ENCODE measurements at regions not wholly inside any gene's neighbourhood (a gene's known extent, or its start where the extent isn't known, plus 50 kb on each side); places are given as distances from the start of the nearest gene placed in this dataset.
"Not testable (repeated sequence)": the region's sequence is repeated elsewhere in the genome, so short reads cannot be mapped to it uniquely, and the experiment has no call there.

DNA sequence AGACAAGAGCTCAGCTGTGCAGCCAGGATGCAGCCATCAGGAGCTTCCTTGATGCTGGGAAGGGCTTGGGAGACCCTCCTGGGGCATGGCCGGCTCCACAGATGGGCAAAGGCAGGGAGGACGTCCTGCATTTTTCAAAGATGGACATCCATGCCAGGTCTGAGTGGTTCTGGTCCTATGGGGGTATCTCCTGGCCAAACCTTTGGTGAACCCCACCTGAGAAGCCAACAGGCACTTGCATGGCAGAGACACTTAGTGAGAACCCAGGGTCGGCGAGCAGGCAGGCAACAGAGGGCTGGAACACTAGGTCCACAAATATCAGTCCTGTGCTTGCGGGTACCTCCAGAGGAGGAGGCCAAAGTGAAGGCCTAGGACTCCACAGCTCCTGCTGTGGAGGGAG, 70.0 kb downstream of the KCTD15 start:
- no peak overlapping the region for H3K4ac ChIP-seq (ENCODE audit: low read depth, low read length)
- H3K27me3 ChIP-seq (ENCODE audit: insufficient read depth, low read length, poor library complexity), result no peaks in the 10 kb centered on the region
- H3K23ac ChIP-seq (ENCODE audit: low read length), result no peak overlapping the region
- H4K5ac ChIP-seq (ENCODE audit: low read length), result no peak overlapping the region
- H3K4me3 ChIP-seq (ENCODE audit: low read length), result no peak overlapping the region
- H3K56ac ChIP-seq (ENCODE audit: low read length), result no peak overlapping the region
- H2BK5ac ChIP-seq (ENCODE audit: low read length), result no peak overlapping the region
- no peak overlapping the region for H4K8ac ChIP-seq (ENCODE audit: low read depth, low read length)
- no peak overlapping the region for H3K4me2 ChIP-seq (ENCODE audit: low read length)
- no peak overlapping the region for H3K18ac ChIP-seq (ENCODE audit: low read length)
- no peak overlapping the region for H2BK15ac ChIP-seq (replicated peaks; ENCODE audit: low read depth)
- no peak overlapping the region for H3K9ac ChIP-seq (ENCODE audit: low read length)
- H3K79me2 ChIP-seq (ENCODE audit: control insufficient read depth, insufficient read depth, low read length), result no peaks in the 10 kb centered on the region
- DNase-seq, result no peak
- H2AK5ac ChIP-seq (ENCODE audit: low read length), result no peak overlapping the region
- H3K79me1 ChIP-seq (ENCODE audit: low read length), result no peaks in the 10 kb centered on the region
- no peaks in the 10 kb centered on the region for H3K4me1 ChIP-seq (ENCODE audit: control insufficient read depth, low read depth, low read length)
- H2BK120ac ChIP-seq (ENCODE audit: low read depth, low read length), result no peak overlapping the region
- H3K36me3 ChIP-seq (ENCODE audit: control insufficient read depth, insufficient read depth, low read length), result no peaks in the 10 kb centered on the region
- no CpG with 5 or more reads among the region's 5 CpGs for WGBS (ENCODE audit: extremely low coverage, insufficient coverage, low lambda C conversion rate)
- H3K27ac ChIP-seq (ENCODE audit: low read depth, low read length), result no peak overlapping the region

DNA sequence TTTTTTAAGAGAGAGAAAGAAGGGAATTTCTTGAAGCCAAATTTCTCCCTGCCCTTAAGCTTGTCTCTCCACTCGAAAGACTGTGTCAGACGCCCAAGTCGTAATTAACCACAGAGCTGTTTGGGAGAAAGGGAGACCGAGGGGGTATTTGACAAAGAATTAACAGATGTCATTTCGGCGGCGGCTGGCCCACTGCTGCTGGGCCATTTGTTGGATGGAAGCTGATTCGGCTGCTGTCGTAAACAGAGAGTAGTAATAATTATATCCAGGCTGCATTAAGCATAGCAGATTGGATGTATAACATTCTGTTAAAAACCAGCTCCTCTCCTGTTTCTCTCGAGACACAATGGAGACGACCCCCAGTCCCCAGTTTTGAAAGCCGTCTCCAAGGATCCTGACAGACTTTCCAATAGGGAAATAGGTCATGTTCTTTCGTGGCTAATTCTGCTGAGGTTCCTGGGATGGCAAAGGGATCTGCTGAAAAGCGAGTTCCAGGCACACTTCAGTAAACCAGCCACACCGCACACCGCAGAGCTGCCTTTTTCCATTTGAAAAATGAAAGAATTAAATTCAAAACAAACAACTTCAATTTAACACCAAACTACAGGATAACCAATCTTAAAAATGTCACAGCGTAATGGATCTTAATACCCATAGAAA, 71.5 kb downstream of the KCTD15 start:
- Histone ChIP-seq H2BK120ac (ENCODE audit: low read depth, low read length) (no peak overlapping the region), H3K18ac (ENCODE audit: low read length) (peak overlapping the region; percentile 14), H2AK5ac (ENCODE audit: low read length) (no peak overlapping the region), H3K79me2 (ENCODE audit: control insufficient read depth, insufficient read depth, low read length) (no peaks in the 10 kb centered on the region), H3K27ac (ENCODE audit: low read depth, low read length) (no peak overlapping the region), H3K79me1 (ENCODE audit: low read length) (no peaks in the 10 kb centered on the region), H3K4me3 (ENCODE audit: low read length) (no peak overlapping the region), H3K27me3 (ENCODE audit: insufficient read depth, low read length, poor library complexity) (no peaks in the 10 kb centered on the region), H2BK15ac (replicated peaks; ENCODE audit: low read depth) (no peak overlapping the region), H4K8ac (ENCODE audit: low read depth, low read length) (no peak overlapping the region), H3K23ac (ENCODE audit: low read length) (no peak overlapping the region), H2BK5ac (ENCODE audit: low read length) (no peak overlapping the region), H3K4me2 (ENCODE audit: low read length) (no peak overlapping the region), H4K5ac (ENCODE audit: low read length) (no peak overlapping the region), H3K9ac (ENCODE audit: low read length) (peak overlapping the region; percentile 16), H3K4me1 (ENCODE audit: control insufficient read depth, low read depth, low read length) (no peaks in the 10 kb centered on the region), H3K36me3 (ENCODE audit: control insufficient read depth, insufficient read depth, low read length) (no peaks in the 10 kb centered on the region), H3K56ac (ENCODE audit: low read length) (peak overlapping the region; percentile 51), H3K4ac (ENCODE audit: low read depth, low read length) (no peak overlapping the region)
- WGBS (ENCODE audit: extremely low coverage, insufficient coverage, low lambda C conversion rate), result 92% methylated on average over 1 of the region's 17 CpGs
- no peak for DNase-seq

DNA sequence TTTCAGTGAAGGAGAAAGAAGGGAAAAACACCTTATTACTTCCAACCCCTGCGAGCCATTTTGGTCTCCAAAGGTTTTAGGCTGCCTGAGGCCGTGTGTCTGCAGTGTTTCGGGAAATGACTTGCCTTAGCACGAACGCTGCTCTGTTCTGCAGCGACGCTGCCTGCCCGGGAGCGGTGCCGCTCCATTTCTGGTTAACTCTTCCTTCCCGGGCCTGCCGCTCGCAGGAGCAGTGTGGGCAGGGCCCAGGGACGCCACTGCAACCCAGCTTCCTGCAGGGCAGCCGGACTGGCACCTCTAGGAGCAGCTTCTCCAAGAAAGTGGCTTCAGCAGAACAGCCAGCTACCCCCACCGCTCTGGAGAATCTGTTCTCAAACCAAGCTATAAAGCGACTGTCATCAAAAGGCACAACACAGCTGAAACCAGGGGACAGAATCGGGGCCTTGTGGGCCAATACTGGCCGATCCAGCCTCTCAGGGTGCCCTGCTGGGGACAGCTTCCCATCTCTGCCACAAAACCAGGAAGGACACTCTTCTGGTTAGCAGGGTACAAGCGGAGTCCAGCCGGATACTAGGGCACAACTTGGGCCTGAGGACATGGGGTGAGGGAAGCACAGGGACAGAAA, 72.2 kb downstream of the KCTD15 start:
- H3K23ac ChIP-seq (ENCODE audit: low read length), result no peak overlapping the region
- no peak overlapping the region for H3K4me3 ChIP-seq (ENCODE audit: low read length)
- no peak overlapping the region for H3K18ac ChIP-seq (ENCODE audit: low read length)
- H3K4me1 ChIP-seq (ENCODE audit: control insufficient read depth, low read depth, low read length), result no peaks in the 10 kb centered on the region
- DNase-seq, result peak; percentile 51
- no peaks in the 10 kb centered on the region for H3K27me3 ChIP-seq (ENCODE audit: insufficient read depth, low read length, poor library complexity)
- no peaks in the 10 kb centered on the region for H3K36me3 ChIP-seq (ENCODE audit: control insufficient read depth, insufficient read depth, low read length)
- H3K9ac ChIP-seq (ENCODE audit: low read length), result peak overlapping the region; percentile 16
- no peak overlapping the region for H2BK5ac ChIP-seq (ENCODE audit: low read length)
- no peak overlapping the region for H3K4me2 ChIP-seq (ENCODE audit: low read length)
- H2BK15ac ChIP-seq (replicated peaks; ENCODE audit: low read depth), result no peak overlapping the region
- no peak overlapping the region for H2AK5ac ChIP-seq (ENCODE audit: low read length)
- no peak overlapping the region for H2BK120ac ChIP-seq (ENCODE audit: low read depth, low read length)
- H3K79me1 ChIP-seq (ENCODE audit: low read length), result no peaks in the 10 kb centered on the region
- H3K79me2 ChIP-seq (ENCODE audit: control insufficient read depth, insufficient read depth, low read length), result no peaks in the 10 kb centered on the region
- no CpG with 5 or more reads among the region's 21 CpGs for WGBS (ENCODE audit: extremely low coverage, insufficient coverage, low lambda C conversion rate)
- peak overlapping the region; percentile 2 for H3K4ac ChIP-seq (ENCODE audit: low read depth, low read length)
- no peak overlapping the region for H4K8ac ChIP-seq (ENCODE audit: low read depth, low read length)
- no peak overlapping the region for H3K27ac ChIP-seq (ENCODE audit: low read depth, low read length)
- H3K56ac ChIP-seq (ENCODE audit: low read length), result peak overlapping the region; percentile 51
- no peak overlapping the region for H4K5ac ChIP-seq (ENCODE audit: low read length)

DNA sequence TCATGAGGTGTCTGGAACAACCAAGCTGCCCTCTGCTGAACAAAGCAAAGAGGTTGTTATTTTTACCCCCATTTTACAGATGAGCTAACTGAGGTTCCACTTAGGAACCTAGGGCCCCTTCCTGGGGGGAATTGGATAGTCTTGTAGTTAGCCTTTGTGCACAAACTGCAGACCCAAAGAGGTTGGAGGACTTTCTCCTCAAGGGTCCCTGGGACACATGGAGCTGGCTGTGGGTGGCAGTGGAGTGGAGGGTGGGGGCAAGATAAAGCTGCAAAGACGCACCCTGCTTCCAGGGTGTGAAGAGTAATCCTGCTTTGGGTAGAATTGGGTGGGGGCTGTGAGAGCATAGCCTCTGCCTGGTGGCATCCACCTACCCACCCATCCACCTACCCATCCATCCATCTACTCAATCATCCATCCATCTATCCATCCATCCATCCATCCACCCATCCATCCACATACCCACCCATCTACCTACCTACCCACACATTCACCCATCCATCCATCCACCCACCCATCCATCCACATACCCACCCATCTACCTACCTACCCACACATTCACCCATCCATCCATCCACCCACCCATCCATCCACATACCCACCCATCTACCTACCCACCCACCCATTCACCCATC, 73.7 kb downstream of the KCTD15 start:
- H2BK15ac ChIP-seq (replicated peaks; ENCODE audit: low read depth); H3K4me3 ChIP-seq (ENCODE audit: low read length); H3K27me3 ChIP-seq (ENCODE audit: insufficient read depth, low read length, poor library complexity); H4K5ac ChIP-seq (ENCODE audit: low read length); DNase-seq; H3K4me2 ChIP-seq (ENCODE audit: low read length); H3K4ac ChIP-seq (ENCODE audit: low read depth, low read length); H3K79me2 ChIP-seq (ENCODE audit: control insufficient read depth, insufficient read depth, low read length); H2AK5ac ChIP-seq (ENCODE audit: low read length); H3K36me3 ChIP-seq (ENCODE audit: control insufficient read depth, insufficient read depth, low read length); H2BK120ac ChIP-seq (ENCODE audit: low read depth, low read length); H3K56ac ChIP-seq (ENCODE audit: low read length); H3K23ac ChIP-seq (ENCODE audit: low read length); H2BK5ac ChIP-seq (ENCODE audit: low read length); H3K9ac ChIP-seq (ENCODE audit: low read length); H3K4me1 ChIP-seq (ENCODE audit: control insufficient read depth, low read depth, low read length); H3K79me1 ChIP-seq (ENCODE audit: low read length); H3K27ac ChIP-seq (ENCODE audit: low read depth, low read length); H4K8ac ChIP-seq (ENCODE audit: low read depth, low read length); H3K18ac ChIP-seq (ENCODE audit: low read length): not testable (repeated sequence)
- no CpG with 5 or more reads among the region's 1 CpG for WGBS (ENCODE audit: extremely low coverage, insufficient coverage, low lambda C conversion rate)

DNA sequence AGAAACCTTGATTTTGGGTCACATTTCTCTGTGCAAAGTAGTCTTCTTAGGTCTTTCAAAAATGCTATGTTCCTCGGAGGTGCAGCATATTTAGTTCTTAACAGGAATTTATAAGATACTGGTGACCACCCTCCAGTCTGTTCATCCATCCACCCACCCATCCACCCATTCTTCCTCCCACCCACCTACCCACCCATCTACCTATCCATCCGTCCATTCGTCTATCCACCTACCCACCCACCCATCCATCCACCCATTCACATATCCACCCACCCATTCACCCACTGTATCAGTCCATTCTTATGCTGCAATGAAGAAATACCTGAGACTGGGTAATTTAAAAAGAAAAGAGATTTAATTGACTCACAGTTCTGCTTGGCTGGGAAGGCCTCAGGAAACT, 74.9 kb downstream of the KCTD15 start:
- Histone ChIP-seq H2BK15ac (replicated peaks; ENCODE audit: low read depth) (no peak overlapping the region), H3K4me2 (ENCODE audit: low read length) (no peak overlapping the region), H3K79me1 (ENCODE audit: low read length) (no peaks in the 10 kb centered on the region), H3K18ac (ENCODE audit: low read length) (no peak overlapping the region), H3K4ac (ENCODE audit: low read depth, low read length) (no peak overlapping the region), H3K4me3 (ENCODE audit: low read length) (no peak overlapping the region), H2BK5ac (ENCODE audit: low read length) (no peak overlapping the region), H3K79me2 (ENCODE audit: control insufficient read depth, insufficient read depth, low read length) (no peaks in the 10 kb centered on the region), H4K5ac (ENCODE audit: low read length) (no peak overlapping the region), H2BK120ac (ENCODE audit: low read depth, low read length) (no peak overlapping the region), H3K27ac (ENCODE audit: low read depth, low read length) (no peak overlapping the region), H3K36me3 (ENCODE audit: control insufficient read depth, insufficient read depth, low read length) (no peaks in the 10 kb centered on the region), H3K27me3 (ENCODE audit: insufficient read depth, low read length, poor library complexity) (no peaks in the 10 kb centered on the region), H4K8ac (ENCODE audit: low read depth, low read length) (no peak overlapping the region), H3K9ac (ENCODE audit: low read length) (no peak overlapping the region), H3K4me1 (ENCODE audit: control insufficient read depth, low read depth, low read length) (no peaks in the 10 kb centered on the region), H3K23ac (ENCODE audit: low read length) (no peak overlapping the region), H3K56ac (ENCODE audit: low read length) (no peak overlapping the region), H2AK5ac (ENCODE audit: low read length) (no peak overlapping the region)
- no peak for DNase-seq
- WGBS (ENCODE audit: extremely low coverage, insufficient coverage, low lambda C conversion rate), result no CpG with 5 or more reads among the region's 3 CpGs
